Testis (tissue), 2 donors: ENCODE measurements at regions not wholly inside any gene's neighbourhood (a gene's known extent, or its start where the extent isn't known, plus 50 kb on each side); places are given as distances from the start of the nearest gene placed in this dataset.

Experiments used
- DNase-seq: peaks from one replicate; pipeline ENCODE4 v3.0.0-alpha.2; 2019
- H3K27ac ChIP-seq, 2 donors: fragments of 200-600 bp; sonication (generic); one replicate each; pipeline ENCODE4 v1.5.1; 2019
- H3K27me3 ChIP-seq: fragments of 200-600 bp; sonication (generic); one replicate; pipeline ENCODE4 v1.5.1; 2019
- H3K36me3 ChIP-seq: fragments of 200-600 bp; sonication (generic); one replicate; pipeline ENCODE4 v1.5.1; 2017; ENCODE audit warnings: low read depth; ENCODE audit errors: missing control alignments
- H3K4me1 ChIP-seq: fragments of 200-600 bp; sonication (generic); one replicate; pipeline ENCODE4 v1.5.1; 2019
- H3K4me3 ChIP-seq, 2 donors: fragments of 200-600 bp; sonication (generic); one replicate each; pipeline ENCODE4 v1.5.1; 2017 to 2019
- H3K9me3 ChIP-seq: fragments of 200-600 bp; sonication (generic); one replicate; pipeline ENCODE4 v1.5.1; 2017
- POLR2A ChIP-seq: fragments of 450-650 bp; IDR thresholded peaks from one replicate; pipeline ENCODE4 v1.6.1; 2017; ENCODE audit warnings: antibody characterized with exemption, mild to moderate bottlenecking, moderate library complexity
- WGBS, 2 donors: methylation state at CpG; one replicate each; pipeline ENCODE4 v1.1.5; 2018; 5-methylcytosine and 5-hydroxymethylcytosine counted together
- intact Hi-C: fragments of 100-400 bp; cut with DNase I; formaldehyde crosslinking; loops from one replicate; pipeline ENCODE4 v1.15.1; 2023; ENCODE audit warnings: low total_unique reads
- TF ChIP-seq, protein P1 (sequence below), 3 experiments: fragments of 450-650 bp in 2 of 3; fragments of 200-600 bp in 1 of 3; sonication (generic) in 1 of 3; IDR thresholded peaks; one replicate each; pipeline ENCODE4 v1.5.1; 2016 to 2019; ENCODE audit warnings: antibody characterized with exemption in 3 of 3, mild to moderate bottlenecking in 2 of 3, moderate library complexity in 1 of 3

DNA sequence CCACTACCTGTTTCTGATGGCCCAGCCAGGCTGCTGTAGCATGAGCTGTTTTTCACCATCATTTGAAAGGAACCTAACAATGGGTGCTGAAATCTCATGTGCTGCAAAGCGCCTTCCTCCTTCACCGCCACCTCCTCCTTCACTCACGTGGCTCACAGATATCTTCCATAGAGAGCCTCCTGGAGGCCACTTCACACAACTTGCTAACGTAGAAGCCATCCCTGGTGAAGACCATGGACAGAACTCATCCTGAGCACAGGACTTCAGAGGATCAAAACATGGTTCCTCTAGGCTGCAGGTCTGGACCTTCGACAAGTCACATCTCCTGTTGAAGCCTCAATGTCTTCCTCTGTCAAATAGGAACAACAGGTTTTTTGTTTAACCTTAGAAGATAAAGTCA is 155.5 kb upstream of the RAD23B start:
- no peak overlapping the region for H3K27ac ChIP-seq
- DNase-seq: no peak
- no peaks in the 10 kb centered on the region for H3K4me1 ChIP-seq
- TF ChIP-seq, protein P1, sequence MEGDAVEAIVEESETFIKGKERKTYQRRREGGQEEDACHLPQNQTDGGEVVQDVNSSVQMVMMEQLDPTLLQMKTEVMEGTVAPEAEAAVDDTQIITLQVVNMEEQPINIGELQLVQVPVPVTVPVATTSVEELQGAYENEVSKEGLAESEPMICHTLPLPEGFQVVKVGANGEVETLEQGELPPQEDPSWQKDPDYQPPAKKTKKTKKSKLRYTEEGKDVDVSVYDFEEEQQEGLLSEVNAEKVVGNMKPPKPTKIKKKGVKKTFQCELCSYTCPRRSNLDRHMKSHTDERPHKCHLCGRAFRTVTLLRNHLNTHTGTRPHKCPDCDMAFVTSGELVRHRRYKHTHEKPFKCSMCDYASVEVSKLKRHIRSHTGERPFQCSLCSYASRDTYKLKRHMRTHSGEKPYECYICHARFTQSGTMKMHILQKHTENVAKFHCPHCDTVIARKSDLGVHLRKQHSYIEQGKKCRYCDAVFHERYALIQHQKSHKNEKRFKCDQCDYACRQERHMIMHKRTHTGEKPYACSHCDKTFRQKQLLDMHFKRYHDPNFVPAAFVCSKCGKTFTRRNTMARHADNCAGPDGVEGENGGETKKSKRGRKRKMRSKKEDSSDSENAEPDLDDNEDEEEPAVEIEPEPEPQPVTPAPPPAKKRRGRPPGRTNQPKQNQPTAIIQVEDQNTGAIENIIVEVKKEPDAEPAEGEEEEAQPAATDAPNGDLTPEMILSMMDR (IDR thresholded peaks at IDR 0.05): no peak
- H3K36me3 ChIP-seq: no peaks in the 10 kb centered on the region
- 60 to 84% methylated on average over 5 of the region's 5 CpGs for WGBS, 2 donors
- no peaks in the 10 kb centered on the region for H3K27me3 ChIP-seq
- intact Hi-C loops: no loop called here
- H3K9me3 ChIP-seq: no peaks in the 10 kb centered on the region
- H3K4me3 ChIP-seq: no peak overlapping the region

DNA sequence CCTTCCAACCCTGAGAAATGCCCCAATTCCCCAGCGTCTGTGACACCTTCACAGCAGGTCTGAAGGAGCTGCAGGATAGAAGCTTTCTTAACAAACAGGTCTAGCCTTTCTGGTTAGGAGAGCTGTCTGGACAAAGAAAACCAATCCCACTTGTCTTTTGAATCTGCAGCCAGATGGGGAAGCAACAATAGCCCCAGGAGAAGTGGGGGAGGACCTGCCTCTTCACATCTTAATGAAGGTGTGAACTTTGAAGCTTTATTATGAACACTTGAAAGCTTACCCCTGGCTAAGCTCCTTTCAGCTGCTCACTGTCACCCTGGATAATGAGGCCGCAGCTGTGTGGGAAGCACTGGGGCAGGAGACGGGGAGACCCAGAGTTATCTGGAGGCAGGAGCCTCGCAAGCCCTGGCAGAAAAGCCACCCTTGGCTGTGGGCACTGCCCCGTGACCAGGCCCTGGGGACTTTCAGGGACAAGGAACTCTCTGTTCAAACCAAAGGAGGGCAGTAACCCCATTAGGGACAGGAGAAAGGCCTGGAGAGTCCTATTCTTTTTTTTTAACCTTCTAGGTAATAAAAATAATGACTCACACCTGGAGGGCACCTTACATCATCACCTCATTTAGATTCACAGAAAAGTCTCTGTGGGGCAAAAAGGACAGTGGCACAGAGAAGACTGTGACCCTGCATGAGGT is 151.8 kb upstream of the RAD23B start:
- H3K9me3 ChIP-seq: no peaks in the 10 kb centered on the region
- H3K4me1 ChIP-seq: no peaks in the 10 kb centered on the region
- H3K27ac ChIP-seq: no peak overlapping the region
- H3K27me3 ChIP-seq: no peaks in the 10 kb centered on the region
- intact Hi-C loops: no loop called here
- H3K4me3 ChIP-seq: no peak overlapping the region
- TF ChIP-seq POLR2A: no peak
- TF ChIP-seq, protein P1 (IDR thresholded peaks at IDR 0.05): no peak
- H3K36me3 ChIP-seq: no peaks in the 10 kb centered on the region
- WGBS, 2 donors: 70 to 86% methylated on average over 4 to 5 of the region's 5 CpGs
- DNase-seq: no peak

DNA sequence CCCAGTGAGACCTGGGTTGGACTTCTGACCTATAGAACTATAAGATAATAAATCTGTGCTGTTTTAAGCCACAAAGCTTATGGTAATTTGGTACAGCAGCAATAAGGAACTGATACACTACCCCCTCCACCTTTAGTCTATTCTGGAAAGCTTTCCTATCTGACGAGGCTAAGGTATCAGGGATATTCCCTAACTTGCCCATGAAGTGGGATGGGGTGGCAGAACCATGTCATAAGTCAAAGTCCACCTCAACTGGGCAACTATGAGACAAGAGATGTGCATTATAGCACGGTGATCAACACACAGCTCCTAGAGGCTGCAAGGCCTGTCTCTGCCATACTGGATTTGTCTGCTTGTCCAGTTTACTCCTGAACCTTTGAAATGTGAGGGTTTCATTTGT is 146.8 kb upstream of the RAD23B start:
- Histone ChIP-seq H3K4me3 (no peak overlapping the region), H3K27me3 (no peaks in the 10 kb centered on the region), H3K4me1 (peaks cover 3% of the 10 kb centered on the region), H3K27ac (no peak overlapping the region), H3K9me3 (no peaks in the 10 kb centered on the region), H3K36me3 (no peaks in the 10 kb centered on the region)
- WGBS, 2 donors: 95 to 98% methylated on average over 2 of the region's 2 CpGs
- intact Hi-C loops: no loop called here
- DNase-seq: no peak
- TF ChIP-seq, protein P1 (IDR thresholded peaks at IDR 0.05): no peak

DNA sequence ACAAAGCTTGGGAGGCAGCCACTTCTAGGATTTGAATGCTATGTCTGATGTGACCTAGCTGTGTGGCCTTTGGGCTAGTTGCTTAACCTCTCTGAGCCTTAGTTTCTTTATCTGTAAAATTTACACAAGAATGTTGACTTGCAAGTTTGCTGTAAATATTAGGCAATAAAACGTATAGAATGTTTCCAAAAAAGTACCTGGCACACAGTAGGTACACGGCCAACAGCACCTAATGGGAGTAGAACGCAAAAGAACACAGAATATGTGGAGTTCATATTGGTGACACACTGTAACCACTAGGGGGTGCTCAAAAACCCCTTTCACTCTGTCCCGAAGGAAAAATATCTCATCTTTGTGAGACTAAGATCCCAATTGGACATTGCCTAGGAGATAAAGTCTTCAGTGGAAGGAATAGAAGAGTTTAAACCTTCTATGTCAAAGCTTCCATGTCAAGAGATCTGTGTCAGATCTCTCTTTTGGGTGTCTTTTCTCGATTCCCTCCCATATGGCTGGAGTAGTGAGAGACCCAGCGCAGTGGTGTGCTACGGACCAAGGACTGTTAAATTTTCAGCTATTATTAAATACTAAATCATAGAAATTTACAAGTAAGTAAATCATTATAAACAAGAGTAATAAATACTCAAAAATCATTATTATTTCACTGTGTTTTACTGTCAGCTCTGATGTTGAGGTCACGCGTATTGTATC is 145.4 kb upstream of the RAD23B start:
- Histone ChIP-seq H3K27me3 (no peaks in the 10 kb centered on the region), H3K36me3 (no peaks in the 10 kb centered on the region), H3K4me3 (no peak overlapping the region), H3K4me1 (peaks cover 12% of the 10 kb centered on the region), H3K9me3 (no peaks in the 10 kb centered on the region), H3K27ac (no peak overlapping the region)
- no peak for TF ChIP-seq POLR2A
- TF ChIP-seq, protein P1 (IDR thresholded peaks at IDR 0.05): peak; percentile 26 to 74 (median 60)
- 76 to 82% methylated on average over 9 of the region's 9 CpGs for WGBS, 2 donors
- no peak for DNase-seq
- intact Hi-C loops: no loop called here
